ENCODE measurements at regions not wholly inside any gene's neighbourhood (a gene's known extent, or its start where the extent isn't known, plus 50 kb on each side); places are given as distances from the start of the nearest gene placed in this dataset.

GRCh38 chr6:120924214-120924613 lies 410.1 kb downstream of the TBC1D32 start:
- DNase-seq = no peak

GRCh38 chr6:120918137-120918536 lies 416.1 kb downstream of the TBC1D32 start:
- DNase-seq = no peak

- no peak for DNase-seq
Observed at GRCh38 chr6:120916844-120917243, 417.4 kb downstream of the TBC1D32 start.

DNA sequence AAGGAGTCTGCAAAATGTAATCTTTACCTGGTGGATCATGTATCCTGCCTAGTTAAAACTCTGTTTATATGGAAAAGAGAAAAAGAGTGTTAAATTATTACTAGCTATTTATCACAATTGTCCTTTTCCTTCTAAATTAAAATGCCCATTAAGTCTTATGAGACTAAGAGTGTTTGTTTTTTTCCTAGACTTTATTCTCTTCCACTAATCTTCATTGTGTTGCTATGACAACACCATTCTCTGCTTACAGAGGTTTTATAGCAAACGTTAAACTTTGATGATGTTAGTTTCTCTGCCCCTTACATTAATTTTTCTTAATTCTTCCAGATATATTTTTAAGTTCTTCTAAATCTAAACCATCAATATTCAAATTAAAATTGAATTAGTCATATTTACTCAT lies 420.8 kb downstream of the TBC1D32 start:
- DNase-seq = no peak

GRCh38 chr6:120908767-120909166 lies 425.5 kb downstream of the TBC1D32 start:
- DNase-seq = no peak

GRCh38 chr6:120903836-120904235 lies 430.4 kb downstream of the TBC1D32 start:
- no peak for DNase-seq

DNA sequence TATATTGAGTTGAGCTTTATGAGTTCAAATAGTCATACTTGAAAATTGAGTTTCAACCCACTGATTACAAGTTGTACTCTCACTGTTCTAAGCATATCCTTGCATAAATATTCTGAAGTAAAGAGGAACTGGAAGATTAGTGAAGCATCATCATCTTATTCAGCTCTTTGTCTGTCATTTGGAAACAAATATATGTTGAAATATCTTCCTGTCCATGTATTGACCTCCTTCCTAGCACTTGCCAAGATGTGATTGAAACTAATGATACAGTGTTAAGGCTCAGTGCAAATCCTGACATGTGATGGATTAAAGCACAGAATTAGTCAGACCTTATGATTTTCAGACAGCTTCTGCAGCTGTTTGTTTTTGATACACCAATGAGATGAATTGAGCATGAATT lies 434.3 kb downstream of the TBC1D32 start:
- DNase-seq = no peak

GRCh38 chr6:120894077-120894476 lies 440.2 kb downstream of the TBC1D32 start:
- no peak for DNase-seq

- DNase-seq = no peak
Observed at GRCh38 chr6:120876931-120877330, 457.3 kb downstream of the TBC1D32 start.

GRCh38 chr6:120876424-120876823 lies 457.9 kb downstream of the TBC1D32 start:
- no peak for DNase-seq

GRCh38 chr6:120875900-120876299 lies 458.4 kb downstream of the TBC1D32 start:
- DNase-seq = no peak

DNA sequence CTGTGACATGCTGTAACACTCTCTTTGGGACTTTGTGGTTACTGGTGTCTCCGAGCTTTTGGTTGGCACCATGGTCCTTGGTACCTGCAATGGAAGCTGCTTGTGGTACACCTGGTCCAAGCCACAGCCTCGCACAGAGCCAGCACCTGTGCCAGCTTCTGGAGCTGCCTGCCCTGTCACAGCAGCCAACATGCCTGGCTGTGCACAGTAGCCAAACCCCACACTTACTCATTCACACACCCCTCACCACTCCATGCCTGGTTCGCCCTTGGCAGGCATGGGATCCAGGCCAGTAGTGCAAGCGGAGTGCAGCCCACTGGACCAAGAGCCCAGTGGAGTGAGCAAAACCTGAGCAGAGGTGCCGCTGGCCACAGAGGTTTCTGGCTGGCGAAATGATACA lies 459.9 kb downstream of the TBC1D32 start:
- no peak for DNase-seq

DNA sequence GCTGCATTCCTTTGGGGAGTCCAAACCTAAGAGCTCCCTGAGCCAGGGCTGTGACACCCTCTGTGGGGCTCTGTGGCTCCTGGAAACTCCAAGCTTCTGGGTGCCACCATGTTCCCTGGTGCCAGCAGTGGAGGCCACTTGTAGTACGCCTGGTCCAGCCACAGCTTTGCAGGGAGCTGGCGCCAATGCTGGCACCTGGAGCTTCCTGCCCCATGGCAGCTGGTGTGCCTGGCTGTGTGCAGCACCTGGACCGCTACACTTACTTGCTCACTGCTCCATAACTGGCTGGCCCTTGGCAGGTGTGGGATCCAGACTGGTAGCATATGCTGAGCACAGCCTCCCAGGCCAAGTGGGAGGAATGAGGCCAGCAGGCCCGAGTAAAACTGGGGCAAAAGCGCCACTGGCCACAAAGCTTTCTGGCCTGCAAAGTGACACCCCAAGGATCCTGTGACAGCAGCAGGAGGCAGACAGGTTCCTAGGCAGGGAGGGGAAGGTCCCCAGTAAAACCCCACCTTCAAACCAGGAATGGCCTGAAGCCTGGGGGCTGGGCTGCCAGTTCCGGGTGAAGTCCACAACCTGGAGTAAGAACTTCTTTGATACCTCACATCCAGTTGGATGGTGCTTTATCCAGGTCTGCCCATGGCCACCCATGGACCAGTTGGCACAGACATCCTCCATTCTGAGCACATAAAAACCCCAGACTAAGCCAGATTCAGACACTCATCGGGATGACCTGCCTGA lies 461.0 kb downstream of the TBC1D32 start:
- DNase-seq = no peak

DNA sequence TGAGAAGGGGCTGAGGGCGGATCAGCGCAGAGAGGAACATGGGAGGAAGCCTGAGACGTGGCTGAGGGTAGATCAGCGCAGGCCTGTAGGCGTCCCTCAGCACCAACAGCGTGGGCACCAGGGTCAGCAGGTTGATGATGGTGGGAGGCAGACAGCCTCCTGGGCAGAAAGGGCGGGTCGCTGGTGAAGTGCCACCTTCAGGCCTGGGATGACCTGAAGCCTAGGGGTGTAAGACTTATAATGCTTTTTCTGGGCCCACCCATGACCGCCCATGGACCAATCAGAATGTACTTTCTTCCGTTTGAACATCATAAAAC lies 462.1 kb downstream of the TBC1D32 start:
- DNase-seq = no peak

GRCh38 chr6:120871416-120872261 lies 462.6 kb downstream of the TBC1D32 start:
- no peak for DNase-seq

DNA sequence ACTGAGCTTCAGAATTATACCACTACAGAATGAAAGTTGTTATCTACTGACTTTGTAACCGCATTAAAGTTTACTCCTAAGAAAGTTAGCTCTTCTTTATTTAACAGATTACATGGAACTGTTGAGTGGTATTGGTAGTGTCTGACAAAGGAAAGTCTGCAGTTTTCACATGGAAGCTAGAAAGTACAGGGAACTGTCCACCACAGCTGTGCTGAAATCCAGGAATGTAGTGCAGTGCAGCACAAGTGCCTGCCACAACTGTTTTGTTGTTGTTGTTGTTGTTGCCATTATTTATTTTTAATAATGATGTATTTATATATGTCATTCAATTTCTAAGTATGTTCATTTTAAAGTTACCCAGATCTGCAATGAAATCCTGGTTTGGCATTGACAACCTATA lies 464.9 kb downstream of the TBC1D32 start:
- DNase-seq = no peak

DNA sequence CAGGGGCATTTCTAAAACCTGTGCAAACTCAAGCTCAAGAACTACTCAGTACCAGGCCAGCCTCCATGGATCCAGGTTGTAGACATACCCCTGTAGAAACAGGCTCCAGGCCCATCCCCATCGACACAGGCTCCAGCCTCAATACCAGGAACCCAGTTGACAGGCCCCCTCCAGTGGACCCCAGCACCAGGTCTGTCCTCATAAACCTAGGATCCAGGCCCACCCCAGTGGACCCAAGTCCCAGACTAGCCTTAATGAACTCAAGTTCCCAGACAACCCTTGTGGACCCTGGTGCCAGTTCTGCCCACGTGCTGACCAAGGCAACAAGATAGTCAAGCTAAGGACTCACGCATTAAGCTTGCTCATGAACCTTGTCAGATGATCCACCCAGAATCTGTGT lies 476.9 kb downstream of the TBC1D32 start:
- no peak for DNase-seq

DNA sequence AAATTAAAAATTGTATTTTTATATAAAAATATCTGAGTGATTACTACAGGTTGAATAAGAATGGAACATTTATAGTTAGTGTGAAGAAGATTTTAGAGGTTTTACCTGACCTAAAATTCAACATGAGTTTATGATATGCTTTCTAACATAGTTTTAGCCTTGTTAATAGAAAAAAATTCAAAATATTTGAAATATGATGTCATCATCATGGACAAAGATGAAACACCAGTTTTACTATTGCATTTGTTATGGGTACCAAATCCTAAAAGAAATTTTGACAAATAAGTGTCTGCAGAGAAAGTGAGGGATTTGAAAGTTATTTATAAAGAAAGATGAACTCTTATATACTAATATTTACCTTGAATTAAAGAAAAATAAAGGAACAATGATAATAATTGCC lies 479.7 kb downstream of the TBC1D32 start:
- no peak for DNase-seq

- no peak for DNase-seq
Observed at GRCh38 chr6:120853489-120853888, 480.8 kb downstream of the TBC1D32 start.

DNA sequence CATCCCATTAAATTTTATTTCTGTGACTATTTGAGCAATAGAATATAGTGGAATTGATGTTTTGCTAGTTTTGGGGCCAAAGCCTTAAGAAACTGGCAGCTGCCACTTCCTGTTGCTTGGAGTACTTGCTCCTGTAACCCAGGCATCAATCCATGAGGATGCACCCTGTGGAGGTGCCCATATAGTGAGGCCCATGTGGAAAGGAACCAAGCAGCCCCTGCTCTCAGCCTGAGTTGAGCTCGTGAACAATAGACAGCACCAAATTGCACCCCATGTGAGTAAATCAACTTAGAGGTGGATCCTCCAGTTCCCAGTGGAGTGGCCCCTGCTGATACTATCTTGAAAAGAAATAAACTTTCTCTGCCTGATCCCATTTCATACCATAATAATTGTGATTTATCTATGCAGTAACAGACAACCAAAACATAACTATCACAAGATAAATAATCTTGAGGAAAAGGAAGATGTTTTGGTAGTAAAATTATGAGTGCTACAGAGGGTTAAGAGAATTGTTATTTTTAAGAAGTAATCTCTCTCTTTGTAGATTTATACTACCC lies 481.9 kb downstream of the TBC1D32 start:
- DNase-seq = no peak

DNA sequence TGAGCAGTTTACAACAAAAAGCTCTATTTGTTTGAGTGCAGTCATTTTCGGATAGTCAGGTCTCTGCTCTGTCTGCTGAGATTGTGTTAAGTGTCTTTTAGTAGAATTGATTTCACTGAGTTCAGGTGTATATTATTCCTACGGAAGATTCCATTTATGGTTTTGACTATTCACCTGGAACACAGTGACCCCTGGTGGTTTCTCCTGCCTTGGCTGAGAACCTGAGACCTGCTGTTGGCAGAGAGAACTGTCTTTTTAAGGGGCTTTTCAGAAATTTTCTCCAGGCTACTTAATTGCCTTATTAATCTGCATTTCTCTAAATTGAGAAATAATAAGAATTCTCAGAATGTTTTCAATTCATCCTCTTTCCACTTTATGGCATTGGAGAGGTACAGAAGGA lies 508.0 kb downstream of the TBC1D32 start:
- no peak for DNase-seq

DNA sequence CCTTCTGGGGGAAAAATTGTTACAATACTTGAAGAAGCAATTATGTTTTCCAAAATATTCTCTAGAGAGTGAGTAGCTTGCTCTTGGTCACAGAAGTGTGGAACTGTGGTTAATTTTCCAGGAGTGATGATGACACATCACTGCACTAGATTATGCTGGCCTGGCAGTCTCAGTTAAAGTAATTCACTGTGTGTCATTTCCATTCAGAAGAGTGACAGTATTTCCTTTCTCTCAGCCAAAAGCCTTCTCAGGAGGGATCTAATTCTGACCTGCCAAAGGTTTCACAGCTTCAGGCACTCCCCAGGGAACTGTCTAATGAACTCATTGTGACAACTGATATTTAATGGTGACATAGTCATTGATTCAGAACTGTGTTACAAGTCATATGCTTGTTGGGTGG lies 517.5 kb downstream of the TBC1D32 start:
- no peak for DNase-seq

DNA sequence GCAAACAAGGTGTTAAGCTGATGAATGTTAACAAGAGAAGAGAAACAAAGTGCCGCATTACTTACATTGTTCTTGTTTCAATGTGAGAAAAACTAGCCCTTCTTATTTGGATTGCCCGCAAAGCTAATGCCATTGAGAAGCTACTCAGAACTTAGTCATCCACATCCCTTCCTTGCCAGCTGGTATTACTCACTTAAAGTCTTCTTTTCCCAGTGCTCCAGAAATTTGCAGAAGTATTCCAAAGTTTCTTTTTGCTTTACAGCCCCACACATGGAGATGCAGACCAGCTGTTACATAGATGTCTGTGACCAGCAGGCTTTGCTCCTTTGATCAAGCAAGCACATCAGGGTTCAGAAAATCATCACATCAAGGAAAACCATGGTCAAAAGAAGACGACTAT lies 529.0 kb downstream of the TBC1D32 start:
- DNase-seq = no peak

GRCh38 chr6:120804612-120805011 lies 529.7 kb downstream of the TBC1D32 start:
- DNase-seq = no peak
